ENCODE measurements at regions not wholly inside any gene's neighbourhood (a gene's known extent, or its start where the extent isn't known, plus 50 kb on each side); places are given as distances from the start of the nearest gene placed in this dataset.
"Not testable (repeated sequence)": the region's sequence is repeated elsewhere in the genome, so short reads cannot be mapped to it uniquely, and the experiment has no call there.

DNA sequence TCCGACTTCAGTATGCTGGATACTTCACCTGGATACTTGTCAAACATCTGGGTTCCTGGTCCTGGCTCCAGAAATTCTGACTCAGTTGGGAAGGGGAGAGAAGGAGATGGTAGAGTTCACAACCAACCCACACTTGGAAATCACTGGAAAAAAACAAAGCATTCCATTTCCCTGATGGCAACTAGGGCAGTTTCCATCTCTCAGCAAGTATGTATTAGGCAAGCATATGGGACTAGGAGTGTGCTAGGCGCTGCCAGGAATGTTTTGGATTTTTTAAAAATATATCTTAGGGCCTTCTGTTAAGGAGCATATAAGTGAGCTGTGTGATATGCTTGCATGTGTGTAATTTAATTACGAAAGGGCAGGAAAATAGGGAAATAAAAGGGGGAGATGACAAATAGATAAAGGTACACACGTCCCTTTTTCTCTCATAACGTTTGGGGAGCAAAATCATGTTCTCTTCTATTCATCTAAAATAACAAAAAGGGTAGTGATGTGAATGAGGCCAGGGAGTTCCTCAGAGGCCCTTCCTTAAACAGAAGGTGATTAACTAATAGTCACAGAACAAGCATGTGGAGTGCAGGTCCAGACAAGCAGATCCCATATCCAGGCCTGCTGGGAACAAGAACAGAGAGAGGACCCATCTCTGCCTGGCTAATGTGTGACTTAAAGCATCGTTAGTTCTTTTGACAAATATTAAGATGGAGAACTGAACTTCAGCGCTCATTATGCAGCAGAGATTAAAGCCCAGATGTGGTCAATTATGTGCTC, 64.5 kb upstream of the NFE2L3 start:
- no peak for DNase-seq (ENCODE audit: low spot score)
- in situ Hi-C loops (cut with MboI; ENCODE audit: low sequenced_read_pairs, unreplicated experiment), result loop anchor here (25.0 kb wide), 2 partner anchors 425 to 575 kb away; no protein-coding TSS in a partner anchor
- TF ChIP-seq, protein P1, sequence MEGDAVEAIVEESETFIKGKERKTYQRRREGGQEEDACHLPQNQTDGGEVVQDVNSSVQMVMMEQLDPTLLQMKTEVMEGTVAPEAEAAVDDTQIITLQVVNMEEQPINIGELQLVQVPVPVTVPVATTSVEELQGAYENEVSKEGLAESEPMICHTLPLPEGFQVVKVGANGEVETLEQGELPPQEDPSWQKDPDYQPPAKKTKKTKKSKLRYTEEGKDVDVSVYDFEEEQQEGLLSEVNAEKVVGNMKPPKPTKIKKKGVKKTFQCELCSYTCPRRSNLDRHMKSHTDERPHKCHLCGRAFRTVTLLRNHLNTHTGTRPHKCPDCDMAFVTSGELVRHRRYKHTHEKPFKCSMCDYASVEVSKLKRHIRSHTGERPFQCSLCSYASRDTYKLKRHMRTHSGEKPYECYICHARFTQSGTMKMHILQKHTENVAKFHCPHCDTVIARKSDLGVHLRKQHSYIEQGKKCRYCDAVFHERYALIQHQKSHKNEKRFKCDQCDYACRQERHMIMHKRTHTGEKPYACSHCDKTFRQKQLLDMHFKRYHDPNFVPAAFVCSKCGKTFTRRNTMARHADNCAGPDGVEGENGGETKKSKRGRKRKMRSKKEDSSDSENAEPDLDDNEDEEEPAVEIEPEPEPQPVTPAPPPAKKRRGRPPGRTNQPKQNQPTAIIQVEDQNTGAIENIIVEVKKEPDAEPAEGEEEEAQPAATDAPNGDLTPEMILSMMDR (IDR thresholded peaks at IDR 0.05; ENCODE audit: borderline replicate concordance, control extremely low read depth, extremely low read depth, insufficient read depth, missing control alignments), result no peak

DNA sequence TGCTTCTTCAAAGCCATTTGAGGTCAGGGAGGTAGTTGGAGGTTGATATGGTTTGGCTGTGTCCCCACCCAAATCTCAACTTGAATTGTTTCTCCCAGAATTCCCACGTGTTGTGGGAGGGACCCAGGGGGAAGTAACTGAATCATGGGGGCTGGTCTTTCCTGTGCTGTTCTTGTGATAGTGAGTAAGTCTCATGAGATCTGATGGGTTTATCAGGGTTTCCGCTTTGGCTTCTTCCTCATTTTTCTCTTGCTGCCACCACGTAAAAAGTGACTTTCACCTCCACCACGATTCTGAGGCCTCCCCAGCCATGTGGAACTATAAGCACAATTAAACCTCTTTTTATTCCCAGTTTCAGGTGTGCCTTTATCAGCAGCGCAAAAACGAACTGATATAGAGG, 62.5 kb upstream of the NFE2L3 start:
- DNase-seq (ENCODE audit: low spot score), result not testable (repeated sequence)
- in situ Hi-C loops (cut with MboI; ENCODE audit: low sequenced_read_pairs, unreplicated experiment), result loop anchor here (25.0 kb wide), 2 partner anchors 423 to 573 kb away; no protein-coding TSS in a partner anchor

- TF ChIP-seq, protein P1 (IDR thresholded peaks at IDR 0.05; ENCODE audit: borderline replicate concordance, control extremely low read depth, extremely low read depth, insufficient read depth, missing control alignments), result peak; percentile 50
- DNase-seq (ENCODE audit: low spot score), result peak; percentile 64
- in situ Hi-C loops (cut with MboI; ENCODE audit: low sequenced_read_pairs, unreplicated experiment), result loop anchor here (5.0 to 25.0 kb wide), 3 partner anchors 101 to 571 kb away; no protein-coding TSS in a partner anchor
Observed at GRCh38 chr7:26090927-26091519, 61.0 kb upstream of the NFE2L3 start.

DNA sequence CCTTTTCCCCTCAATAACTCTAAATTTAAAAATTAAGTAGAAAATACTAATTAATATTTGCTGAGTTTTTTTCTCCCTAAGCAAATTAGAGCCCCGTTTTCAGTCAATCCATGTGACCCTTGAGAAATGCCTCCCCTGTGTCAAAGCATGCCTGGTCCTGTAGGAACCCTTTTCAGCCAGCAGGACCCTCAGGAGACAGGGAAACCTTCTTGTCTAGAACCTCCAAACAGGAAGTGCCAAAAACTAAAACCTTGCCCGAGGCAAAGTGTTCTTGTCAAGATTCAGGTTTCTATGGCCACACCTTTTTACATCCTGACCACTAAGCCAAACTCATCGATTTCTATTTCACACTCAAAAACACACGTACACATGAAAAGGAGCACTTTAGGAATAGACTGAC, 60.1 kb upstream of the NFE2L3 start:
- TF ChIP-seq, protein P1 (IDR thresholded peaks at IDR 0.05; ENCODE audit: borderline replicate concordance, control extremely low read depth, extremely low read depth, insufficient read depth, missing control alignments), result no peak
- in situ Hi-C loops (cut with MboI; ENCODE audit: low sequenced_read_pairs, unreplicated experiment), result loop anchor here (5.0 to 25.0 kb wide), 3 partner anchors 100 to 570 kb away; no protein-coding TSS in a partner anchor
- no peak for DNase-seq (ENCODE audit: low spot score)

DNA sequence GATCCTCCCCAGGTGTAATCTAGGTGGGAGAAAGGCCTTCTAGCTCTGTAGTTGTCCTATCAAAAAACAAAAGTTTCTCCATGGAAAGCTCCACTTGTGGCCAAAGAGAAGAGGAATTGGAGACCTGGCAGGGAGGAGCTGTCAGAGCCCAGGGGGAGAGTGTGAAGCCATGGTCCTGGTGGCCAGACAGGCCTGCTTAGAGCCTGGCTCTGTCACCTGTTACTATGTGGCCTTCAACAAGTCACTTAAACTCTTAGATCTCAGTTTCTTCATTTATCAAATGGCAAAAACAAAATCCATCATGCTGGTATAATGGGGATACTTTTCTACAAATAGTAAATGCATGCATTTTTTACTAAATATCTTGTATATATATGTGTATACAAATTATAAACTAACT, 59.0 kb upstream of the NFE2L3 start:
- no peak for DNase-seq (ENCODE audit: low spot score)
- in situ Hi-C loops (cut with MboI; ENCODE audit: low sequenced_read_pairs, unreplicated experiment), result loop anchor here (5.0 to 25.0 kb wide), 3 partner anchors 99 to 569 kb away; no protein-coding TSS in a partner anchor
- TF ChIP-seq, protein P1 (IDR thresholded peaks at IDR 0.05; ENCODE audit: borderline replicate concordance, control extremely low read depth, extremely low read depth, insufficient read depth, missing control alignments), result no peak

DNA sequence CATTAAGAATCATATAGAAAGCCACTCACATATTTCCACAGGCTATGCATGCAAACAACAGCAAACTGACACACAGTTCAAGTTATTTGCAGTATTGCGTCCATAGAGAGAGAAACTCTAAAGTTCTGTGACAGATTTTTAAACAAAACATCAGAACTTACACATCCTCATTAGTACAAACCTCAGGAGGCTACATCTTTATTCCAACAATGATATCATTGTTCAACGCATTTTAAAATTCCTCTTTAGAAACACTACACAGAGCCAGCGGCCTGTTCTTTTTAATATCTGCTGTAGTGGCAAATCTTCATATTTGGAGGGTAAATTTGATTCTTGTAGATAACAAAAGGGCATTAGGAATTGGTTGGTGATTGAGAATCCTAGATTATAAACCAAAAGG, 55.9 kb upstream of the NFE2L3 start:
- TF ChIP-seq, protein P1 (IDR thresholded peaks at IDR 0.05; ENCODE audit: borderline replicate concordance, control extremely low read depth, extremely low read depth, insufficient read depth, missing control alignments), result no peak
- in situ Hi-C loops (cut with MboI; ENCODE audit: low sequenced_read_pairs, unreplicated experiment), result loop anchor here (25.0 kb wide), 2 partner anchors 416 to 566 kb away; no protein-coding TSS in a partner anchor
- no peak for DNase-seq (ENCODE audit: low spot score)
